HFFc6 (cell line): ENCODE measurements at regions not wholly inside any gene's neighbourhood (a gene's known extent, or its start where the extent isn't known, plus 50 kb on each side); places are given as distances from the start of the nearest gene placed in this dataset.
"Not testable (repeated sequence)": the region's sequence is repeated elsewhere in the genome, so short reads cannot be mapped to it uniquely, and the experiment has no call there.

Experiments
- DNase-seq: peaks from one replicate; pipeline ENCODE4 v3.0.0-alpha.2; 2018
- H3K27ac Mint-ChIP-seq: 2 replicates; pipeline ENCODE4 v1.8.0; 2020; ENCODE audit warnings: mild to moderate bottlenecking, mixed read lengths
- H3K27me3 Mint-ChIP-seq: 2 replicates; pipeline ENCODE4 v1.8.0; 2021; ENCODE audit warnings: mild to moderate bottlenecking, moderate library complexity, mixed read lengths; ENCODE audit not compliant: insufficient read depth
- H3K36me3 Mint-ChIP-seq: 2 replicates; pipeline ENCODE4 v1.8.0; 2021; ENCODE audit warnings: low read depth, mixed read lengths
- H3K4me1 Mint-ChIP-seq: 2 replicates; pipeline ENCODE4 v1.8.0; 2020; ENCODE audit warnings: low read depth, mixed read lengths
- H3K4me3 Mint-ChIP-seq: 2 replicates; pipeline ENCODE4 v1.8.0; 2020; ENCODE audit warnings: mild to moderate bottlenecking, moderate library complexity, mixed read lengths
- H3K9me3 Mint-ChIP-seq: 2 replicates; pipeline ENCODE4 v1.8.0; 2020; ENCODE audit warnings: mild to moderate bottlenecking, mixed read lengths
- CTCF ChIP-seq: fragments of 200-600 bp; sonication (generic); IDR thresholded peaks from 2 replicates; pipeline ENCODE4 v1.5.0; 2021; ENCODE audit warnings: antibody characterized with exemption, mild to moderate bottlenecking

GRCh38 chr9:88831713-88832407, 159.4 kb upstream of the S1PR3 start:
- Mint-ChIP-seq H3K36me3 (no peaks in the 10 kb centered on the region), H3K4me3 (no peak overlapping the region), H3K9me3 (no peaks in the 10 kb centered on the region), H3K27ac (no peak overlapping the region), H3K4me1 (peaks cover 59% of the 10 kb centered on the region), H3K27me3 (peaks cover 12% of the 10 kb centered on the region)
- TF ChIP-seq CTCF, result no peak
- DNase-seq, result no peak

GRCh38 chr9:88833946-88834345, 157.3 kb upstream of the S1PR3 start:
- Mint-ChIP-seq H3K36me3 (no peaks in the 10 kb centered on the region), H3K27me3 (0 out of 2 replicates have a peak, but pooled peaks cover 2% of the 10 kb centered on the region), H3K4me3 (no peak overlapping the region), H3K27ac (no peak overlapping the region), H3K9me3 (no peaks in the 10 kb centered on the region), H3K4me1 (peaks cover 63% of the 10 kb centered on the region)
- TF ChIP-seq CTCF, result no peak
- DNase-seq, result no peak

GRCh38 chr9:88835038-88835466, 156.2 kb upstream of the S1PR3 start:
- Mint-ChIP-seq H3K9me3 (no peaks in the 10 kb centered on the region), H3K27me3 (no peaks in the 10 kb centered on the region; the same call in 1 of the 2 replicates), H3K4me3 (no peak overlapping the region; the same call in 1 of the 2 replicates), H3K4me1 (peaks cover 53% of the 10 kb centered on the region), H3K36me3 (no peaks in the 10 kb centered on the region), H3K27ac (no peak overlapping the region)
- TF ChIP-seq CTCF, result no peak
- peak; percentile 18 for DNase-seq

GRCh38 chr9:88835772-88836171, 155.5 kb upstream of the S1PR3 start:
- no peaks in the 10 kb centered on the region for H3K36me3 Mint-ChIP-seq
- H3K27me3 Mint-ChIP-seq, result no peaks in the 10 kb centered on the region; the same call in 1 of the 2 replicates
- DNase-seq, result no peak
- H3K4me1 Mint-ChIP-seq, result peaks cover 51% of the 10 kb centered on the region
- no peak overlapping the region for H3K4me3 Mint-ChIP-seq
- no peak for TF ChIP-seq CTCF
- no peaks in the 10 kb centered on the region for H3K9me3 Mint-ChIP-seq
- no peak overlapping the region for H3K27ac Mint-ChIP-seq

- H3K27me3 Mint-ChIP-seq, result no peaks in the 10 kb centered on the region; the same call in 1 of the 2 replicates
- DNase-seq, result no peak
- H3K4me1 Mint-ChIP-seq, result peaks cover 39% of the 10 kb centered on the region
- no peak overlapping the region for H3K27ac Mint-ChIP-seq
- no peak overlapping the region for H3K4me3 Mint-ChIP-seq
- no peaks in the 10 kb centered on the region for H3K36me3 Mint-ChIP-seq
- TF ChIP-seq CTCF, result no peak
- H3K9me3 Mint-ChIP-seq, result no peaks in the 10 kb centered on the region
Observed at GRCh38 chr9:88837731-88838130, 153.5 kb upstream of the S1PR3 start.

- not testable (repeated sequence) for H3K36me3 Mint-ChIP-seq, H3K27me3 Mint-ChIP-seq, H3K9me3 Mint-ChIP-seq, DNase-seq, H3K27ac Mint-ChIP-seq, H3K4me3 Mint-ChIP-seq
- H3K4me1 Mint-ChIP-seq, result peaks cover 19% of the 10 kb centered on the region
Observed at GRCh38 chr9:88849878-88850277, 141.4 kb upstream of the S1PR3 start.
